ENCODE measurements at regions not wholly inside any gene's neighbourhood (a gene's known extent, or its start where the extent isn't known, plus 50 kb on each side); places are given as distances from the start of the nearest gene placed in this dataset.

DNA sequence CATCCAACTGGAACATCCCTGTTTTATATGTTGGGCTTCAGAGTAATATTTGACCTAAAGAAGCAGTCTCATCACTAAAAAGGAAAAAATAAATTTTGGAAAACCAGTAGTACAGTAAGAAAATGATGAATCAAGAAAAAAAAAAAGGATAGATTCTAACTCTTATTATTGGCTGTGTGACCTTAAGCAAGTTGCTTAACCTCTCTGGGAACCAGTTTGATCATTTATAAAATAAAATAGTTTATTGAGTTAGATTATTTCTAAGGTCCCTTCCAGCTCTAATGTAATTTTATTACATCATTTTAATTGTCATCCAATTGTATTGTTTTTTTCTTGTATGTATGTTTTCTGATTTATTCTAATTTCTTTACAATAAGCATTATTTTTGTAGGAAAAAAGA, 127.0 kb downstream of the PRELID2 start:
- no peak for DNase-seq

DNA sequence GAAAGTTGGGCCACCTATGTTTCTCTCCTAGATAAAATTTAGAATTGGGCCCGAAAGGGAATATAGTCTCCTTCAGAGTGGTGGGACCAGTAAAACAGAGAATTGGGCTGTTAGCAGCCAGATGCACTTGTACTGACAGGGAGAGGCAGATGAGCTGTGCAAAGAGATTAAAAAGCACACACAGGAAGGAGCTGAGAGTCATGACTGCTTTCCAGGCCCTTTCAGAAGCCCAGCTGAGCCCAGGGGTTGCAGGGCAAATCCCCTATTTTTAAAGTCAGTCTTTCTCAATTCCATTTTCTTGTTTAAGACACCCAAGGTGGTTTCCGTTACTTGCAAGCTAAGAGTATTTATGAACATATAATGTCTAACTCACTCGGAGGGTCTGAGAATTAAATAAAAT, 130.4 kb downstream of the PRELID2 start:
- no peak for DNase-seq

- no peak for DNase-seq
These were observed 131.3 kb downstream of the PRELID2 start for GRCh38 chr5:145703856-145704255.

DNA sequence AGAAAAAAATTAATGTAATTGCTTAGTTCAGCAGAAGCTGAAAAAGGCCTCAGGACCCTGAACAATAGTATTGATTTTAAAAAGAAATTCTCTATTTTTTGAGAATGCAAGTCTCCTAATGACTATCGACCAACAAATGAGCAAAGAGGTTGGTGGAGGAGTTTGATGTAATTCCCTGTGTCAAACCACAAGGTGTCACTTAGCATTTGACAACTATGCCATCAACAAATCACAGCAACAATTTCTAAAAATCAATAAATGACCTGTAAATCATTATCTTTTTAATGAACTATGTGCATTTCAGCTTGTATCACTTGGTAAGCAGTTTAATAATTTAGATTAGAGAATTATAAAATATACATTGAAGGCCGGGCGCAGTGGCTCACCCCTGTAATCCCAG, 133.7 kb downstream of the PRELID2 start:
- DNase-seq: no peak

- no peak for DNase-seq
These were observed 135.3 kb downstream of the PRELID2 start for GRCh38 chr5:145699846-145700245.

DNA sequence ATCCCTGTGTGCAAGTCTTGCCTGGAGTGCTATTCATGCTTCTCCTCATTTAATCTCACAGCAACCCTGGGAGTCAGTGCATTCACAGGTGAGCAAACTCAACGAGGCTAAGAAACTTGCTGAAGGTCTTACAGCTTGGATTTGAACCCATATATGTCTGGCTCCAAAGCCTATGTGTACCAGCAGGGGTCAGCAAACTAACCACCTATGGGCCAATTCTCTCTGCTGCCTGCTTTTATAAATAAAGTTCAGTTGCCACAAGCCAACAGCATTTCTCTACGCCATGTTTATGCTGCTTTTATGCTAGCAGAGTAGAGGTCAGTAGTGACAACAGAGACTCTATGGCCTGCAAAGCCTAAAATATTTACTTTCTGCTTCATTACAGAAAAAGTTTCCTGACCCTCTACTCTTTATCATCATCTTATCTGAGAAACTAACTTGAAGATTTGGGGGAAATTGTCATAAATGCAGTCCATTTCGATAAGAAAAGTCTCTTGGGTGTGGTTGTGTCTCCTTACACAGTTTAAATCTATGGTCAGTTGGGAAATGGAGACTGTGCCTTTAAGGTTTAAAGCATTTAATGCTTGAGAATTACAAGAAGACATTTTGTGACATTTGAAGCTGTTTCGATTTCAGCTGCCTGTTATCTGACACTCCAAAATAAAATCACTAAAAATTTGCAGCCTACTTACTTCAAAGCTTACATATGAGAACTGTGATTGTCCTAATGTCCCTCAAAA, 137.7 kb downstream of the PRELID2 start:
- no peak for DNase-seq

DNA sequence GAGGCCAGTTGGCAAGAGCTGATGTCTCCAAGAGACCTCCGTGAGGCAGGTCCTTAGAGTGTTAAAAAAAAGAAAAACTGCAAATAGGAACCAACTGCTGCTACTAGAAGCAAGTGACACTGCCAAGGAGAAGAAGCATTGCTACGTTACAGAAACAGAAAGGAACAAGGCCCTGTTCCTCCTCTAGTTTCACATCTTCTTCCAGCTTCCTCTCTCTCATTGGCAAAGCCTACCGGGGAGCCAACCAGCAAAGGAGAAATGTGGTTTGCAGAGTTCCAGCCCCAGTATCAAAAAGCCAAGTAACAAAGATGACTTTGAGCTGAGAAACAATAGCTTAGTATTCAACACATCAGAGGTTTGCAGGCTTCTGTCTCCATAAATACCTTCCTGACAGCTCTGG, 145.9 kb downstream of the PRELID2 start:
- DNase-seq: no peak

DNA sequence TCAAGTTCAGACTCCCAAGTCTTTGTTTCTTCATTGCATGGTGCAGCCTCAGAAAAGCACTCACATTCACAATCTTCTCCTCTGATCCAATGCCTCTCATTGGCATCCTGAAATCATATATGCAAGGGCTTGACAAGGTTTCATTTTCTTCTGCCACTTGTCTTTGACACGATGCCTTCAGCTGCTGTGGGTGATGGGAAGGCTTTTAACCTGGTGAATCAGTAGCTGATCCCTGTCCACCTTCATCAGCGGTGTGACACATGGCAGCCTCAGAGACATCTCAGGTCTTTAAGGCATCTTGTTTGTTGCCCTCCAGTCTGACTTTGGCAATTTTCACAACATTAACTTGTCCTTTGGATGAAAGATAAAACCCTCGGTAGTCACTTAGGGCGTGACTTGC, 147.2 kb downstream of the PRELID2 start:
- no peak for DNase-seq

DNA sequence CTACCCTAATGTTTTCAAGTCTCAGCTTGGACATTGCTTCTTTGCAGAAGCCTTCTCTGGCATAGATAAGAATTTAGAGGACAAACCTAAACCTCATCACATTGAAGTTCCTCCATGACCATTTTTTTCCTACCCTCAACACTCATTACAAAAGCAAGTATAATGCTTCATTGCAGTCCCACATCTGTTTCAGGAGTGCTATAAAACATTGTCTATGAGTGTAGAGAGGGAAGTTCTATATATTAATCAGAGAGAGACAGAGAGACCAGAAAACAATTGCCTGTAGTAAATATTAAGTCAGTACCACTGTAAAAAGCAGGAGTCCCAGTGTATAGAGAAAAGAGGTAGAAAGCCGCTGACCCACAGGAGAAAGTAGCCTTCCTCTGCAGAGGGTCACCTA, 149.7 kb downstream of the PRELID2 start:
- DNase-seq: no peak

DNA sequence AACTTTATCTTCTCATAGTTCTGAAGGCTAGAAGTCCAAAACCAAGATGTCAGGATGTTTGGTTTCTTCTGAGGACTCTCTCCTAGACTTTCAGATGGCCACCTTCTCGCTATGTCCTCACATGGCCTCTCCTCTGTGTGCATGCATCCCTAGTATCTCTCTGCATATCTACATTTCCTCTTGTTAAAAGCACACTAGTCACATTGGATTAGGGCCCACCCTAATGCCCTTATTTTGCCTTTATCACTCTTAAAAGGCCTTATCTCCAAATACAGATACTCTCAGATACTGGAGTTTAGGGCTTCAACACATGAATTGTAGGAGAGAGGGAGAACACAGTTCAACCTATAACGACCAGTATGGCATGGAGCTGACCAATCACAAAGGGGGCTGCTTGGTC, 151.7 kb downstream of the PRELID2 start:
- DNase-seq: no peak

GRCh38 chr5:145682197-145682899, 152.8 kb downstream of the PRELID2 start:
- DNase-seq: no peak

DNA sequence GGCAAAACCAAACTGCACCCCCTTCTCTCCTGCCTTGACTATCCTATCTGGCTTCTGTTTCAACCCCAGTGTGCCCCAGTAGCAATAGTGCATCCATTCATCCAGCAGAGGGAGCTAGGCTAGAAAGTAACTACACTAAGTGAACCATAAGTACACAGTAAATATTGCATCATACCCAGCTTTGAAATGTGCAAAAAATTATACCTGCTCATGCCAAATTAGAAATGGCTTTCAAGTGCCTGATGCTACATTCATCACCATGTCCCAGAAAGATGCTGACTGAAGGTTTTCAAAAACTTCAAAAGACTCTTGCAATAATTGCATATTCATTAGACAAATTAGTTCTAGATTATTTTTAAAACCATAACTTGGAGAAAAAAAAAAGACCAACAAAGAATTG, 153.5 kb downstream of the PRELID2 start:
- DNase-seq: peak; percentile 70

DNA sequence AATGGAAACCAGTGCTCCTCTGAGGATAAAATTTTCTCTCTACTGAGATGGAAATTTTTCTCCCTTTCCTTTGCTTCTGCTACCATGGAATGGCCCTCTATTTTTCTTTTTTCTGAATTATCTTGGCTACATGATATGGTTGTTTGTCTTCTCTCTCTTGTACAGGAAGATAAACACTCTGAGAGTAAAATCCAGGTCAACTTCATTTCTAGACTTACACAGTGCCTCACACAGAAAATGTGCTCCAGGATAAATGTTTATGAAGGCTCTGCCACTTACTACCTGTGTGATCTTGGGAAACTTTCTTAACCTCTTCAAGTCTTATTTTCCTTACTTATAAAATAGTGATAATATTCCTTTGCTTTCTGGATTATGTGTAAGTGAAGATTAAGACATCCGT, 153.9 kb downstream of the PRELID2 start:
- DNase-seq: no peak

DNA sequence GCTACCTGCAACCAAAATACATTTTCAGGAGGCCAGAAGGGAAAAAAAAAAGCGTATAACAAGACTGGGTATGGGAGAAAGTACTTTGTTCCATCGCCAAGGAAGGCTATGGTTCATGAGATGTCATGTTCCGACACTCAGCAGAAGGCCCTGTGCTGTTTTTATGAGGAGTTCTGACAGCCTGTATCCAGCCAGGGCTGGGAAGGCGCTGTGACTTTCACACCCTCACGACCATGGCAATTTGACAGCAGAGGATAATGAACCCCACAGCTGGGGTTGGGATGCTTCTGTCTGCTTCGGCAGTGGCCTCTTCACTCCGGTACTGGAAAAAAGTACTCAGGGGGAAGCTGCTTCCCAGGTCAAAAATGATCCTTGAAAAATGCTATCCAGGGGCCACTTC, 154.4 kb downstream of the PRELID2 start:
- no peak for DNase-seq

GRCh38 chr5:145680169-145680568, 155.0 kb downstream of the PRELID2 start:
- DNase-seq: no peak

DNA sequence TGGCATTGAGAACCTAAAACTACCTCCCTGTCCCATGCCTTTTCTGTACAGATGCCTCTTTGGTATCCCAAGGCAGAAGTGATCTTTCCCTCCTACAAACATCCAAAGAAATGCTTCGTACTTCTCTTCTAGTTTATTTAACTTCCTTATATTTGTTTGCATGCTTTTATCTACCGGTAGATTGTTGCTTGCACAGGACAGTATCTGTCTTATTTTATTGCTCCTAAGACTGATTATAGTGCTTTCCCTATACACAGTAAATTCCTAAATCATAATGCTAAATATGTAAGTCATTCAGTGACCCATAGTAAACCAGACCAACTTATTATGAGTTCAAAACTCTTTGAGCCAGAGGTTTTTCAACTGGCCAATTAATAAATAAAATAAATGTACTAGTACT, 156.9 kb downstream of the PRELID2 start:
- no peak for DNase-seq

- no peak for DNase-seq
These were observed 161.4 kb downstream of the PRELID2 start for GRCh38 chr5:145673786-145674185.

DNA sequence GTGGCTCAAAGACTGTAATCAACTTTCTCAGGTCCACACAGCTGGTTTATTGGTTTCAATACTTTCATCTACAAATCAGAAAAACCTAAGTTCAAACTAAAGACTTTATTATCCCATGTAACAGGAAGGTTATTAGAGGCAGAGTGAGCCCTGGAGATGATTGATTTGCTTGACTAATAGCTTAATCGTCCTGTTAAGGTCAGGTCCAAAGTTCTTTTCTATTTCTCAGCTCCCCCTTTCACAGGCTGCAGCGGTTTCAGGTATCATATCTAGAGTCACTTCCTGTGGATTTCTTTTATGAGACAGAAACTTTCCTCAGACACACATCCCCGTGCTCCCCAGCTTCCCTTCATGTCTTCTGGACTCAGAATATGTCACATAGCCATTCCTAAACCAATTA, 166.4 kb downstream of the PRELID2 start:
- DNase-seq: no peak

DNA sequence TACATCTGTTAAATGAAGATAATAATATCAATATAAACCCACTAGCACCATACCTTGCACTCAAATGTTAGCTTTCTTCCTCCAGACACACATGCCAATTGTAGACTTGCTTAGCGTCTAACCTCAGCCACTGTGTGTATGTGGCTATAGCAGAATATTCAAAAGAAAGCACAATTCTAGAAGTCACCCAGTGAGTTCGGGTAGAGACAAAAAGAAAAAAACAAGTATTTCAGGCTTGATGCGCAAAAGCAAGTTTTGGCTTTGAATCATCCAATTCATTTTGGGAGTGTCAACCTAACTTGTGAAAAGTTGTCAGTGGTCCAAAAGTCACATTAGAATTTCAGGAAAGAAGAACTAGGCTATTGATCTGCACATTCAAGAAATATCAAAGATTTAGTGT, 167.4 kb downstream of the PRELID2 start:
- DNase-seq: no peak

- DNase-seq: no peak
These were observed 168.6 kb downstream of the PRELID2 start for GRCh38 chr5:145666591-145666990.

DNA sequence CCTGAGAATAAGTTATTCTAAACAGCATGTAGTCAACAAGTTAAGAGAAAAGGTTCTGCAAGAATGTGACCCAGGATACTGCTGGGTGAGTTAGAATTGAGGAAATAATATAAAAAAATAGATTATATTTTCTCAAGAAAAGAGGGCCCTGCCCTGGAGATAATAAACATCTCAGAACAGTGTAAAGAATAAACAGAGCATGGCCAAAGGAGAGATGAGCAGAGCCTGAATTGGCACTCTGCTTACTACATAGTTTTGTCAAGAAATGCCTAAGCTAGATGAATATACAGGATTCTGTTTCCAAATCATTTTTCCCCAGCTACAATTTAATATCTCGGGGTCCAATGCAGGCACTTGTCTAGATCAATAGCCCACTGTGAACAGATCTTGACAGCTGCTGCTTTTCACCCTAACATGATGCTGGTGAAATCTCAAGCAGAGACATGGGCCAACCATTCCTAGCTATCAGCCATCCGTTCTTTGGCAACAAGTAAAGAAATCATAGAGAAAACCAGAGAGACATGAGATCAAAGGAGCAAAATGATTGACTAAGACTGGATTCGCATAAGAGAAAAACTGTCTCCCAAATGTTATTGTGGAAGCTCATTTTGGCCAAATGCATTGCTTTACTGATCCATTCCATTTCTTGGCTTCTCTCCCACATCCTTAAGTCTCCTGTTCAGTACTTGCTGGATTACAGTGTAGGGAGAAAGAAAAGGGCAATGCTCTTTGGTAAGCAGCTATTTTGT, 173.2 kb downstream of the PRELID2 start:
- DNase-seq: no peak

DNA sequence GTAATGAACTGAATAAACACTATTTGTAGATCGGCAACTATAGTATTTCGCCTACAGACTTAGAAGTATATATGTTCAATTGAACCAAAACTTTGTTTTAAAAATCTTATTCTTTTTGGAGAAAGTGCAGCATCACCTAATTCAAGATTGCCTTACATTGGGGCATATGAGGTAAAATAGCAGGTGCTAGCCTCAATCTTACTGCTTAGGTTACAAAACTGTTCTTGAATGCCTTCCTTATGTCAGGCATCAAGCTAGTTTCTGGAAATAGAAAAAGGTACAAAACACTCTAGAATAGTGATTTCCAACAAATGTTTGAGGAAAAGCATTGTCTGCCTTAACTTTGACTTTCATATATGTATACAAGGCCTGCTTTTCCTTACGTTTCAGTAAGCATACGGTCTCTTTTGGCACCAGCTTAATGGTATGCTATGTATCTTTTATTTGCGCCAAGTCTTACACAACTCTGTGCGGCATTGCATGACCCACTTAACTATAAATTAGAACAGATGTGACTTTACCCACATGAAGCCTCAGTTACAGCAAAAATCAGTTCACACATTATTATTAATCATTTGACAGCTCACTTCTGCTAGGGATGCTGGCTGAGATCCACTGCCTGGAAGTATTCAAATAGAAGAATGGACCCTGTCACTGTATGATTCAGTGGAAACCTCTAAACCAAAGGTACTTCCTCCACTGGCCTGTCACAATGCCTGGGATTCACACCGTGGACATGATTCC, 174.1 kb downstream of the PRELID2 start:
- no peak for DNase-seq

DNA sequence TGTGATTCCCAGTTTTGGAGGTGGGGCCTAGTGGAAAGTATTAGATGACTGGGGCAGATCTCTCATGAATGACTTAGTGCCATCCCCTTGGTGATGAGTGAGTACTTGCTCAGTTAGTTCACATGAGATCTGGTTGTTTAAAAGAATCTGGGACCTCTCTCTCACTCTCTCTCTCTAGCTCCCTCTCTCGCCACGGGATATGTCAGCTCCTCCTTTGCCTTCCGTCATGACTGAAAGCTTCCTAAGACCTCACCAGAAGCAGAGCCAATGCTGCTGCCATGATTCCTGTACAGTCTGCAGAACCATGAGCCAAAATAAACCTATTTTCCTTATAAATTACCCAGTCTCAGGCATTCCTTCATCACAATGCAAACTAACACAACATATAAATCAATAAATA, 176.7 kb downstream of the PRELID2 start:
- DNase-seq: no peak

Data from NCI-H1105 (cell line).